HG03469 (cell line): ENCODE measurements at regions not wholly inside any gene's neighbourhood (a gene's known extent, or its start where the extent isn't known, plus 50 kb on each side); places are given as distances from the start of the nearest gene placed in this dataset.
"Not testable (repeated sequence)": the region's sequence is repeated elsewhere in the genome, so short reads cannot be mapped to it uniquely, and the experiment has no call there.

Source experiments
- ATAC-seq: cut with Tn5 transposase; IDR thresholded peaks from one replicate; pipeline ENCODE4 v1.9.1; 2021; ENCODE audit warnings: mild to moderate bottlenecking, moderate library complexity, moderate number of reproducible peaks; ENCODE audit not compliant: unreplicated experiment

DNA sequence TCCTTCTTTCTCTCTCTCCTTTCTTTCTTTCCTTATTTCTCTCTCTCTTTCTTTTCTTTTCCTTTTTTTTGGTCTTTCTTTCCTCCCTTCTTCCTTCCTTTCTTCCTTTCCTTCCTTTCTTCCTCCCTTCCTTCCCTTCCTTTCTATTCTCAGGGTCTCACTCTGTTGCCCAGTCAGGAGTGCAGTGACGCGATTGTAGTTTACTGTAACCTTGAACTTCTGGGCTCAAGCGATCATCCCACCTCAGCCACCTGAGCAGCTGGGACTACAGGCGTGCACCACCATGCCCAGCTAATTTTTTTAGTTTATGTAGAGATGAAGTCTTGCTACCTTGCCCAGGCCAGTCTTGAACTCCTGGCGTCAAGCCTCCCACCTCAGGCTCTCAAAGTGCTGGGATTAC lies 83.8 kb upstream of the PPM1B start:
- no peak for ATAC-seq

GRCh38 chr2:44086629-44087028 lies 82.0 kb upstream of the PPM1B start:
- no peak for ATAC-seq

DNA sequence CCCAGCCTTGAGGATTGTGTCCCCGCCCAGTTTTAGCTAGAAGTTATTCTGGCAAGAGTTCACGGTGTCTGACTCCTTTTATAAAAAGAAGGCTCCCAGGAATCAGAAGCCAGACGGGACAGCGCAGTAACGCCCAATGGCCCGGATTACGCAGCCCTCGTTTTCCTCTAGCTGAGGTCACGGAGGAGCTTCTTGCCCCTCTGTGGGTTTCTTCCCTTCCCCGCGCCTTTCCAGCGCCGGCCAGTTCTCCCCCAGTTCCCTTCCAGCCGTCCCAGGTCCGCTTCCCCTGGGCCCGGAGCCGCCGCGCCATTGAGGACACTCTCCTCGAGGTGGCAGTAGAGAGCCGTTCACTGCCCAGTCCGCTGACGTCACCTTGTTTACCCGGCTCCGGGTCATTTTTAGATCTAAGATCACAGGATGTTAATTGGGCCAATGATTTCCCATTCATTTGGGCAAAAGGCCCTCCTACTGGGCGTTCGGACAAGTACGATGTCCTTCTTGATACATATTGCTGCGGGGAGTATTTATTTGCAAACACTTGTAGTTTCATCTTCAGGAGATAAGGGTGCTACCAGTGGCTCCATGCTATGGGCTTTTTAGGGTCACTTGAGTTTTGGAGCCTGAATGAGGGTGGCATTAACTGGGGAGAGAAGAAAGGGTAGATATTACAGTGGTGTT lies 81.5 kb upstream of the PPM1B start:
- peak; percentile 41 for ATAC-seq

GRCh38 chr2:44087714-44088092 lies 81.0 kb upstream of the PPM1B start:
- ATAC-seq: no peak

DNA sequence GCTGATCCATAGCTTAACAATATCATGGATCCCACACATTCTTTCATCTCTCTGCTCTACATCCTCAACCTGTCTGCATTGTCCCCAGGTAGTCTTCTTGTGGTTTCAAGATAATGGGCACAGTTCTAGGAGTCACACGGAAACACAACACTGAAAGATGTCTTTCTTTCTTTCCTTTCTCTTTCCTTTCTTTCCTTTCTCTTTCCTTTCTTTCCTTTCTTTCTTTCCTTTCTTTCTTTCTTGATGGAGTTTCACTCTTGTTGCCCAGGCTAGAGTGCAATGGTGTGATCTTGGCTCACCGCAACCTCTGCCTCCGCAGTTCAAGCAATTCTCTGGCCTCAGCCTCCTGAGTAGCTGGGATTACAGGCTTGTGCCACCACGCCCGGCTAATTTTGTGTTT lies 76.2 kb upstream of the PPM1B start:
- not testable (repeated sequence) for ATAC-seq

- ATAC-seq: no peak
Observed at GRCh38 chr2:44093970-44094369, 74.7 kb upstream of the PPM1B start.

GRCh38 chr2:44097322-44097907 lies 71.3 kb upstream of the PPM1B start:
- ATAC-seq: no peak

GRCh38 chr2:44098050-44098449 lies 70.6 kb upstream of the PPM1B start:
- no peak for ATAC-seq

- no peak for ATAC-seq
Observed at GRCh38 chr2:44098891-44099290, 69.8 kb upstream of the PPM1B start.

DNA sequence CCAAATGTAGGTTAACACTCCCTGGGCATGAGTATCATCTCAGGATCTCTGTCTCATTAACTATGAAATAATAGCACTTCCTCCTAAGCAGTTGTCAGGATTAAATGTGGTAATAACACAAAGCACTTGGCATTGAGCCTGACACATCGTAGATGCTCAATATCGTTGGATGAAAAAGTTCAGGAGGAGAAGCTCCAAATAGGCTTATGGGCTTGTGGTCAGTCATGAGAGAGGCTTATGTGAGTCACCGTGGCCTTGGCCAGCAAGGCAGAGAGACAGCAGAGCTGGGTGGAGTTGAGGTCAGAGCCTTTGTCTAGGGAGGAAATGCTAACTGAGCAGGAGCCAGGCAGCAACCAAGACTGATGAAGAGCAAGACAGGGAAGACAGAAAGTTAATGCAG lies 68.3 kb upstream of the PPM1B start:
- no peak for ATAC-seq

GRCh38 chr2:44101246-44101645 lies 67.4 kb upstream of the PPM1B start:
- no peak for ATAC-seq

GRCh38 chr2:44102790-44103562 lies 65.7 kb upstream of the PPM1B start:
- ATAC-seq: no peak

DNA sequence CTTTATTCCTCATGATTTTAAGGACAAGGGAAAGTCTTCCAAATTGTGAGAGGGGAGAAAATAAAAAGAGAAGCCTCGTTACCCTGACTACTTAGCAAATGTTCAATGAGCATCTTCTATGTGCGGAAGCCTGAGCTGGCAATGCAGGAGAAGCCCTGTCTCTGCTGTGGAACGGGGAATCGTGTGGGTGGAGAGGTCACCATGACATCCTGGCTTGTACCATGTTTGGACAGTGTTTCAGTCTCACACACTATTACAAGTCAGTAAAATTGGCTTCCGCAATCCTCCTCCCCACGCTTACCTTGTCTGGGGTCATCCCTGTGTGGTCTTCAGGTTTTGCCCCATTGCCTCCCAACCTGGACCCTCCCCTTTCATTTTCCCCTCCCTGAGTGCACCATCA lies 65.0 kb upstream of the PPM1B start:
- no peak for ATAC-seq

GRCh38 chr2:44104855-44105271 lies 63.8 kb upstream of the PPM1B start:
- no peak for ATAC-seq

GRCh38 chr2:44106509-44106908 lies 62.2 kb upstream of the PPM1B start:
- not testable (repeated sequence) for ATAC-seq

GRCh38 chr2:44107086-44107740 lies 61.5 kb upstream of the PPM1B start:
- ATAC-seq: no peak

DNA sequence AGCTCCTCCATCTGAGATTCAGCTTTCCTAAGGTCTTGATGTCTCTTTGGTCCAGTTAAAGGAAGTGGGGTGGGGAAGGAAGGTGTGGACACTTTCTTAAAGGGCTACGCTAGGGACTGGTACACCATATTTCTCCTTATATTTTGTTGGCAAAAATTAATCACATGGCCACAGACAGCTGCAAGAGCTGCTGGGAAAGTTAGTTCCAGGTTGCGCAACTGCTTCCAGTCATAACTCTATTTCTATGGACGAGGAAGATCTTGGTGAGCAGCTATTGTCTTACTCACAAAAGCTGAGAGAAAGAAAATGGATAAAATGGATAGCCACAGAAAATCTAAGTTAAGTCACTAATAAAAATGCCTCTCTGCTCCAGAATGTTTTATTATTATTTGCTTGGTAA lies 60.7 kb upstream of the PPM1B start:
- ATAC-seq: no peak

- ATAC-seq: no peak
Observed at GRCh38 chr2:44109166-44109565, 59.5 kb upstream of the PPM1B start.

DNA sequence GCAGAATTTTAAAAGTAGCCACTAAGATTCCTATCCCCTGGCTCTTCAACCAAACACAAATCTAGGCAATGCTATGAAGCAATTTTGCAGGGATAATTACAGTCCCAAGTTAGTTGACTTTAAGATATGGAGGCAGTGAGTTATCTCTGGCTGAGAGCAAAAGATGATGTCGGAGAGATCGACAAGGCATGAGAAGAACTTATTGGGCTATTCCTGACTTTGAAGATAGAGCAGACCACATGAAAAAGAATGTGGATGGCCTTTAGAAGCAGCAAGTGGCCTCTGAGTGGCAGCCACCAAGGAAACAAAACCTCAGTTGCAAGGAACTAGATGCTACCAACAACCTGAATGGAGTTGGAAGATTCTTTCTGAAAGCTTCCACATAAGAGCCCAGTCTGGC lies 58.2 kb upstream of the PPM1B start:
- ATAC-seq: no peak

DNA sequence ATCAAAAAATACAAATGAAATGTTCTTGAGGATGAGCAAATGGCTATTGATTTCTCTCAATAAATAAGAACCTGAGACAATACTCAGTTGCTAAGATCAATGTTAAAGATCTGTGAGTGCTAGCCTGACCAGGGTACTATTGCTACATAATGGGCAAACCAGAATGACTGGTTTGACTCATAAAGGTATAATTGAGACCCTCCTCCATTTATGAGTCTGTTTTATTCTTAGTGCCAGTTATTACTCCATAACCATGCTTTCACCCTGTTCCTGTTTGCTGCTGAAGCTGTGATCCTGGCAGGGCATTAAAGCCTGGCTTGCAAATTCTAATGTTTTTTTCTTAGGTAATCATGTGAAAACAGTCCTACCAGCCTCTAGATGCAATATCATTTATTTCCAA lies 56.6 kb upstream of the PPM1B start:
- no peak for ATAC-seq

GRCh38 chr2:44116319-44116718 lies 52.4 kb upstream of the PPM1B start:
- no peak for ATAC-seq

- ATAC-seq: no peak
Observed at GRCh38 chr2:44118257-44118656, 50.4 kb upstream of the PPM1B start.
